ENCODE measurements at regions not wholly inside any gene's neighbourhood (a gene's known extent, or its start where the extent isn't known, plus 50 kb on each side); places are given as distances from the start of the nearest gene placed in this dataset.

DNA sequence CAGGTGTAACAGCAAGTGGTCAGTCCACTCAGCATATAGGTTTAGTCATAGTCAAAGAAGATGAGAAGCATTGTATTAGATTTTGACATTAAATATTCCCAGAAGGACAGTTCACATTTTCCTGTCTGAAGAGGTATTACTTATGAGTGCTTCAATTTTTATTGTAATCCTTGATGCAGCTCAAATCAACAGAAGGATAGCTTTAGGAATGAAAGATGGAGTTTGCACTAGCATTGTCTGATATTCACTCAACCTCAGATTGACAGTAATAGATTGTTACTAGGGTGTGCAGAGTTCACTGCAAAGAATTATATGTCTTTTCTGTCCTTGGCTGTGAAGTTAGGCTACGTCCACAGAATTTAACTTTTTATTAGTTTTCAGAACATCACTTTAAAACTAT lies 764.3 kb upstream of the AADAT start:
- TF ChIP-seq, protein P1, sequence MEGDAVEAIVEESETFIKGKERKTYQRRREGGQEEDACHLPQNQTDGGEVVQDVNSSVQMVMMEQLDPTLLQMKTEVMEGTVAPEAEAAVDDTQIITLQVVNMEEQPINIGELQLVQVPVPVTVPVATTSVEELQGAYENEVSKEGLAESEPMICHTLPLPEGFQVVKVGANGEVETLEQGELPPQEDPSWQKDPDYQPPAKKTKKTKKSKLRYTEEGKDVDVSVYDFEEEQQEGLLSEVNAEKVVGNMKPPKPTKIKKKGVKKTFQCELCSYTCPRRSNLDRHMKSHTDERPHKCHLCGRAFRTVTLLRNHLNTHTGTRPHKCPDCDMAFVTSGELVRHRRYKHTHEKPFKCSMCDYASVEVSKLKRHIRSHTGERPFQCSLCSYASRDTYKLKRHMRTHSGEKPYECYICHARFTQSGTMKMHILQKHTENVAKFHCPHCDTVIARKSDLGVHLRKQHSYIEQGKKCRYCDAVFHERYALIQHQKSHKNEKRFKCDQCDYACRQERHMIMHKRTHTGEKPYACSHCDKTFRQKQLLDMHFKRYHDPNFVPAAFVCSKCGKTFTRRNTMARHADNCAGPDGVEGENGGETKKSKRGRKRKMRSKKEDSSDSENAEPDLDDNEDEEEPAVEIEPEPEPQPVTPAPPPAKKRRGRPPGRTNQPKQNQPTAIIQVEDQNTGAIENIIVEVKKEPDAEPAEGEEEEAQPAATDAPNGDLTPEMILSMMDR (IDR thresholded peaks at IDR 0.05) = no peak
- no peak for TF ChIP-seq EZH2 (IDR thresholded peaks at IDR 0.05; ENCODE audit: borderline replicate concordance, insufficient read depth, low read depth, low read length, poor library complexity, severe bottlenecking)
